GM23338 (cell line): ENCODE measurements at regions not wholly inside any gene's neighbourhood (a gene's known extent, or its start where the extent isn't known, plus 50 kb on each side); places are given as distances from the start of the nearest gene placed in this dataset.

ENCODE experiments used
- CREB1 ChIP-seq: fragments of 250-450 bp; sonication (Bioruptor Pico); IDR thresholded peaks from 2 replicates; pipeline ENCODE4 v1.5.0; 2020; ENCODE audit warnings: low read depth, mild to moderate bottlenecking, moderate library complexity
- EZH2 ChIP-seq: fragments of 200-600 bp; sonication (generic); IDR thresholded peaks from one replicate; pipeline ENCODE4 v1.8.0; 2017; ENCODE audit warnings: antibody characterized with exemption, mild to moderate bottlenecking, low read depth; ENCODE audit not compliant: unreplicated experiment
- EZH2phosphoT487 ChIP-seq: fragments of 200-600 bp; sonication (generic); IDR thresholded peaks from one replicate; pipeline ENCODE4 v1.8.1; 2018; ENCODE audit warnings: antibody characterized with exemption; ENCODE audit not compliant: unreplicated experiment
- JUNB ChIP-seq: IDR thresholded peaks from one replicate; pipeline ENCODE4 v1.6.1; 2016; ENCODE audit warnings: antibody characterized with exemption; ENCODE audit not compliant: unreplicated experiment
- POLR2AphosphoS5 ChIP-seq: IDR thresholded peaks from 2 replicates; pipeline ENCODE4 v1.6.1; 2016; ENCODE audit warnings: antibody characterized with exemption, low read depth
- TF ChIP-seq, protein P1 (sequence below), 2 experiments: fragments of 200-600 bp in 1 of 2; sonication (generic) in 1 of 2; conservative IDR thresholded peaks; 2 replicates each; pipeline versions ENCODE4 v1.5.1 to v1.6.1; 2016 to 2017; ENCODE audit warnings: antibody characterized with exemption in 2 of 2, low read depth in 2 of 2, mild to moderate bottlenecking in 2 of 2, moderate library complexity in 1 of 2
- TF ChIP-seq, protein P2 (sequence below): fragments of 250-450 bp; sonication (Bioruptor Pico); IDR thresholded peaks from 2 replicates; pipeline ENCODE4 v1.5.0; 2020; ENCODE audit warnings: mild to moderate bottlenecking, moderate library complexity

DNA sequence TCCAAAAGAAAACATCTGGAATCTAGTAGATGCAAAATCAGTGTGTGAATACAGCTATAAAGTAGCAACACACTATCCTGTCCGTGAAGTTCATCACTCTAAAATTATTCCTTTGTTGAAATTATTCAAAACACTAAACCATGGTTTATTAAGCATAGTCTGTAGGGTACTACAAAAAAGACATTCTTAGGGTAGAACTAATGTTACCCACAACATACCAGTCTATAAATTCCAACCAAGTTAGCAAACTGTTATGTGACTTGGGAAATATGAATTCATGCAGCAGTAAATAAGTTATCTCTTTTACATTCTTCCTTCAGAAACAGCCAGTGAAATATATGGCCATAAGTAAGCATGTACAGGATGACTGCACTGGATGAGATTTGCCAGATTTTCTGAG lies 580.3 kb upstream of the ADGRB3 start:
- TF ChIP-seq POLR2AphosphoS5 (no peak), EZH2phosphoT487 (no peak), EZH2 (no peak), CREB1 (CRISPR knock-in tag) (no peak), JUNB (no peak)
- TF ChIP-seq, protein P1, sequence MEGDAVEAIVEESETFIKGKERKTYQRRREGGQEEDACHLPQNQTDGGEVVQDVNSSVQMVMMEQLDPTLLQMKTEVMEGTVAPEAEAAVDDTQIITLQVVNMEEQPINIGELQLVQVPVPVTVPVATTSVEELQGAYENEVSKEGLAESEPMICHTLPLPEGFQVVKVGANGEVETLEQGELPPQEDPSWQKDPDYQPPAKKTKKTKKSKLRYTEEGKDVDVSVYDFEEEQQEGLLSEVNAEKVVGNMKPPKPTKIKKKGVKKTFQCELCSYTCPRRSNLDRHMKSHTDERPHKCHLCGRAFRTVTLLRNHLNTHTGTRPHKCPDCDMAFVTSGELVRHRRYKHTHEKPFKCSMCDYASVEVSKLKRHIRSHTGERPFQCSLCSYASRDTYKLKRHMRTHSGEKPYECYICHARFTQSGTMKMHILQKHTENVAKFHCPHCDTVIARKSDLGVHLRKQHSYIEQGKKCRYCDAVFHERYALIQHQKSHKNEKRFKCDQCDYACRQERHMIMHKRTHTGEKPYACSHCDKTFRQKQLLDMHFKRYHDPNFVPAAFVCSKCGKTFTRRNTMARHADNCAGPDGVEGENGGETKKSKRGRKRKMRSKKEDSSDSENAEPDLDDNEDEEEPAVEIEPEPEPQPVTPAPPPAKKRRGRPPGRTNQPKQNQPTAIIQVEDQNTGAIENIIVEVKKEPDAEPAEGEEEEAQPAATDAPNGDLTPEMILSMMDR (conservative IDR thresholded peaks at IDR 0.05; ENCODE audit: low read depth in 2 of 2), result no peak
- TF ChIP-seq, protein P2, sequence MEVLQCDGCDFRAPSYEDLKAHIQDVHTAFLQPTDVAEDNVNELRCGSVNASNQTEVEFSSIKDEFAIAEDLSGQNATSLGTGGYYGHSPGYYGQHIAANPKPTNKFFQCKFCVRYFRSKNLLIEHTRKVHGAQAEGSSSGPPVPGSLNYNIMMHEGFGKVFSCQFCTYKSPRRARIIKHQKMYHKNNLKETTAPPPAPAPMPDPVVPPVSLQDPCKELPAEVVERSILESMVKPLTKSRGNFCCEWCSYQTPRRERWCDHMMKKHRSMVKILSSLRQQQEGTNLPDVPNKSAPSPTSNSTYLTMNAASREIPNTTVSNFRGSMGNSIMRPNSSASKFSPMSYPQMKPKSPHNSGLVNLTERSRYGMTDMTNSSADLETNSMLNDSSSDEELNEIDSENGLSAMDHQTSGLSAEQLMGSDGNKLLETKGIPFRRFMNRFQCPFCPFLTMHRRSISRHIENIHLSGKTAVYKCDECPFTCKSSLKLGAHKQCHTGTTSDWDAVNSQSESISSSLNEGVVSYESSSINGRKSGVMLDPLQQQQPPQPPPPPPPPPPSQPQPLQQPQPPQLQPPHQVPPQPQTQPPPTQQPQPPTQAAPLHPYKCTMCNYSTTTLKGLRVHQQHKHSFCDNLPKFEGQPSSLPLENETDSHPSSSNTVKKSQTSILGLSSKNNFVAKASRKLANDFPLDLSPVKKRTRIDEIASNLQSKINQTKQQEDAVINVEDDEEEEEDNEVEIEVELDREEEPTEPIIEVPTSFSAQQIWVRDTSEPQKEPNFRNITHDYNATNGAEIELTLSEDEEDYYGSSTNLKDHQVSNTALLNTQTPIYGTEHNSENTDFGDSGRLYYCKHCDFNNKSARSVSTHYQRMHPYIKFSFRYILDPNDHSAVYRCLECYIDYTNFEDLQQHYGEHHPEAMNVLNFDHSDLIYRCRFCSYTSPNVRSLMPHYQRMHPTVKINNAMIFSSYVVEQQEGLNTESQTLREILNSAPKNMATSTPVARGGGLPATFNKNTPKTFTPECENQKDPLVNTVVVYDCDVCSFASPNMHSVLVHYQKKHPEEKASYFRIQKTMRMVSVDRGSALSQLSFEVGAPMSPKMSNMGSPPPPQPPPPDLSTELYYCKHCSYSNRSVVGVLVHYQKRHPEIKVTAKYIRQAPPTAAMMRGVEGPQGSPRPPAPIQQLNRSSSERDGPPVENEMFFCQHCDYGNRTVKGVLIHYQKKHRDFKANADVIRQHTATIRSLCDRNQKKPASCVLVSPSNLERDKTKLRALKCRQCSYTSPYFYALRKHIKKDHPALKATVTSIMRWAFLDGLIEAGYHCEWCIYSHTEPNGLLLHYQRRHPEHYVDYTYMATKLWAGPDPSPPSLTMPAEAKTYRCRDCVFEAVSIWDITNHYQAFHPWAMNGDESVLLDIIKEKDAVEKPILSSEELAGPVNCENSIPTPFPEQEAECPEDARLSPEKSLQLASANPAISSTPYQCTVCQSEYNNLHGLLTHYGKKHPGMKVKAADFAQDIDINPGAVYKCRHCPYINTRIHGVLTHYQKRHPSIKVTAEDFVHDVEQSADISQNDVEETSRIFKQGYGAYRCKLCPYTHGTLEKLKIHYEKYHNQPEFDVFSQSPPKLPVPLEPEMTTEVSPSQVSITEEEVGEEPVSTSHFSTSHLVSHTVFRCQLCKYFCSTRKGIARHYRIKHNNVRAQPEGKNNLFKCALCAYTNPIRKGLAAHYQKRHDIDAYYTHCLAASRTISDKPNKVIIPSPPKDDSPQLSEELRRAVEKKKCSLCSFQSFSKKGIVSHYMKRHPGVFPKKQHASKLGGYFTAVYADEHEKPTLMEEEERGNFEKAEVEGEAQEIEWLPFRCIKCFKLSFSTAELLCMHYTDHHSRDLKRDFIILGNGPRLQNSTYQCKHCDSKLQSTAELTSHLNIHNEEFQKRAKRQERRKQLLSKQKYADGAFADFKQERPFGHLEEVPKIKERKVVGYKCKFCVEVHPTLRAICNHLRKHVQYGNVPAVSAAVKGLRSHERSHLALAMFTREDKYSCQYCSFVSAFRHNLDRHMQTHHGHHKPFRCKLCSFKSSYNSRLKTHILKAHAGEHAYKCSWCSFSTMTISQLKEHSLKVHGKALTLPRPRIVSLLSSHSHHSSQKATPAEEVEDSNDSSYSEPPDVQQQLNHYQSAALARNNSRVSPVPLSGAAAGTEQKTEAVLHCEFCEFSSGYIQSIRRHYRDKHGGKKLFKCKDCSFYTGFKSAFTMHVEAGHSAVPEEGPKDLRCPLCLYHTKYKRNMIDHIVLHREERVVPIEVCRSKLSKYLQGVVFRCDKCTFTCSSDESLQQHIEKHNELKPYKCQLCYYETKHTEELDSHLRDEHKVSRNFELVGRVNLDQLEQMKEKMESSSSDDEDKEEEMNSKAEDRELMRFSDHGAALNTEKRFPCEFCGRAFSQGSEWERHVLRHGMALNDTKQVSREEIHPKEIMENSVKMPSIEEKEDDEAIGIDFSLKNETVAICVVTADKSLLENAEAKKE, result no peak
